Liver (tissue), 8 donors: ENCODE measurements at regions not wholly inside any gene's neighbourhood (a gene's known extent, or its start where the extent isn't known, plus 50 kb on each side); places are given as distances from the start of the nearest gene placed in this dataset.
"Not testable (repeated sequence)": the region's sequence is repeated elsewhere in the genome, so short reads cannot be mapped to it uniquely, and the experiment has no call there.

Source experiments
- DNase-seq: peaks from one replicate; pipeline ENCODE4 v3.0.0-alpha.2; 2017; ENCODE audit warnings: low spot score
- H3K27ac ChIP-seq, 2 donors: one replicate each; pipeline ENCODE4 v1.7.0; 2013; ENCODE audit warnings: inconsistent platforms in 2 of 2, low read length in 2 of 2, control low read depth in 1 of 2, low read depth in 1 of 2, mild to moderate bottlenecking in 1 of 2
- H3K27me3 ChIP-seq, 4 donors: one replicate each; pipeline versions ENCODE4 v1.6.1 to v1.7.0; 2013; ENCODE audit warnings: low read length in 3 of 4, inconsistent platforms in 1 of 4, mild to moderate bottlenecking in 1 of 4, moderate library complexity in 1 of 4; ENCODE audit not compliant: control insufficient read depth in 4 of 4, insufficient read depth in 4 of 4
- H3K36me3 ChIP-seq, 4 donors: one replicate each; pipeline versions ENCODE4 v1.6.1 to v1.7.0; 2013; ENCODE audit warnings: low read length in 3 of 4, mild to moderate bottlenecking in 3 of 4, low read depth in 1 of 4, moderate library complexity in 1 of 4; ENCODE audit not compliant: control insufficient read depth in 4 of 4, insufficient read depth in 3 of 4
- H3K4me1 ChIP-seq, 4 donors: one replicate each; pipeline versions ENCODE4 v1.6.1 to v1.7.0; 2013; ENCODE audit warnings: low read length in 3 of 4, mild to moderate bottlenecking in 3 of 4, moderate library complexity in 1 of 4; ENCODE audit not compliant: control insufficient read depth in 4 of 4, insufficient read depth in 4 of 4
- H3K4me3 ChIP-seq, 3 donors: one replicate each; pipeline versions ENCODE4 v1.6.1 to v1.7.0; 2013; ENCODE audit warnings: low read length in 3 of 3, control low read depth in 1 of 3, low read depth in 1 of 3, mild to moderate bottlenecking in 1 of 3
- H3K9ac ChIP-seq, 2 donors: one replicate each; pipeline ENCODE4 v1.7.0; 2013; ENCODE audit warnings: low read length in 2 of 2, mild to moderate bottlenecking in 2 of 2, moderate library complexity in 2 of 2, control low read depth in 1 of 2, low read depth in 1 of 2
- H3K9me3 ChIP-seq, 4 donors: one replicate each; pipeline versions ENCODE4 v1.6.1 to v1.7.0; 2013; ENCODE audit warnings: low read length in 3 of 4; ENCODE audit not compliant: control insufficient read depth in 4 of 4
- EGR1 ChIP-seq, 2 donors: IDR thresholded peaks; 2 replicates each; pipeline ENCODE4 v1.6.1; 2016 to 2018; ENCODE audit warnings: antibody characterized with exemption in 2 of 2, low read depth in 2 of 2
- FOXA1 ChIP-seq: IDR thresholded peaks from 2 replicates; pipeline ENCODE4 v1.6.1; 2016; ENCODE audit warnings: antibody characterized with exemption
- FOXA2 ChIP-seq: IDR thresholded peaks from 2 replicates; pipeline ENCODE4 v1.6.1; 2016; ENCODE audit warnings: antibody characterized with exemption
- GABPA ChIP-seq, 2 donors: IDR thresholded peaks in 1 of 2; conservative IDR thresholded peaks in 1 of 2; 2 replicates each; pipeline ENCODE4 v1.6.1; 2016; ENCODE audit warnings: antibody characterized with exemption in 2 of 2, mild to moderate bottlenecking in 1 of 2, moderate library complexity in 1 of 2
- HNF4G ChIP-seq: IDR thresholded peaks from 2 replicates; pipeline ENCODE4 v1.6.1; 2016; ENCODE audit warnings: antibody characterized with exemption
- JUND ChIP-seq, 2 donors: IDR thresholded peaks; 2 replicates each; pipeline ENCODE4 v1.6.1; 2016; ENCODE audit warnings: antibody characterized with exemption in 2 of 2
- NR2F2 ChIP-seq: IDR thresholded peaks from 2 replicates; pipeline ENCODE4 v1.6.1; 2016; ENCODE audit warnings: antibody characterized with exemption
- RAD21 ChIP-seq, 2 donors: IDR thresholded peaks; 2 replicates each; pipeline ENCODE4 v1.6.1; 2016; ENCODE audit warnings: antibody characterized with exemption in 2 of 2, mild to moderate bottlenecking in 2 of 2
- RXRA ChIP-seq, 2 donors: IDR thresholded peaks; 2 replicates each; pipeline ENCODE4 v1.6.1; 2017 to 2018; ENCODE audit warnings: antibody characterized with exemption in 2 of 2, mild to moderate bottlenecking in 1 of 2
- SP1 ChIP-seq: IDR thresholded peaks from 2 replicates; pipeline ENCODE4 v1.6.1; 2018; ENCODE audit warnings: antibody characterized with exemption, mild to moderate bottlenecking
- TAF1 ChIP-seq: conservative IDR thresholded peaks from 2 replicates; pipeline ENCODE4 v1.6.1; 2016; ENCODE audit warnings: antibody characterized with exemption, mild to moderate bottlenecking
- YY1 ChIP-seq: IDR thresholded peaks from 2 replicates; pipeline ENCODE4 v1.6.1; 2016; ENCODE audit warnings: antibody characterized with exemption, mild to moderate bottlenecking
- WGBS: extraction: QIAGEN DNeasy Blood & Tissue Kit; methylation state at CpG from one replicate; pipeline ENCODE4 v1.1.7; 2013; 5-methylcytosine and 5-hydroxymethylcytosine counted together
- TF ChIP-seq, protein P1 (sequence below): IDR thresholded peaks from 2 replicates; pipeline ENCODE4 v1.6.1; 2016; ENCODE audit warnings: antibody characterized with exemption
- TF ChIP-seq, protein P2 (sequence below): IDR thresholded peaks from 2 replicates; pipeline ENCODE4 v1.6.1; 2016; ENCODE audit warnings: antibody characterized with exemption
- TF ChIP-seq, protein P3 (sequence below): IDR thresholded peaks from 2 replicates; pipeline ENCODE4 v1.6.1; 2016; ENCODE audit warnings: antibody characterized with exemption
- TF ChIP-seq, protein P4 (sequence below): IDR thresholded peaks from 2 replicates; pipeline ENCODE4 v1.6.1; 2016; ENCODE audit warnings: antibody characterized with exemption, mild to moderate bottlenecking
- TF ChIP-seq, protein P5 (sequence below): fragments of 150-350 bp; IDR thresholded peaks from 2 replicates; pipeline ENCODE4 v1.5.1; 2017; ENCODE audit warnings: improper control_type of control experiment, low read depth, low read length; ENCODE audit not compliant: missing input control
- donor health status: healthy.
- donor health status: healthy.
- donor health status: healthy.
- donor health status: healthy.
- donor health status: healthy.

DNA sequence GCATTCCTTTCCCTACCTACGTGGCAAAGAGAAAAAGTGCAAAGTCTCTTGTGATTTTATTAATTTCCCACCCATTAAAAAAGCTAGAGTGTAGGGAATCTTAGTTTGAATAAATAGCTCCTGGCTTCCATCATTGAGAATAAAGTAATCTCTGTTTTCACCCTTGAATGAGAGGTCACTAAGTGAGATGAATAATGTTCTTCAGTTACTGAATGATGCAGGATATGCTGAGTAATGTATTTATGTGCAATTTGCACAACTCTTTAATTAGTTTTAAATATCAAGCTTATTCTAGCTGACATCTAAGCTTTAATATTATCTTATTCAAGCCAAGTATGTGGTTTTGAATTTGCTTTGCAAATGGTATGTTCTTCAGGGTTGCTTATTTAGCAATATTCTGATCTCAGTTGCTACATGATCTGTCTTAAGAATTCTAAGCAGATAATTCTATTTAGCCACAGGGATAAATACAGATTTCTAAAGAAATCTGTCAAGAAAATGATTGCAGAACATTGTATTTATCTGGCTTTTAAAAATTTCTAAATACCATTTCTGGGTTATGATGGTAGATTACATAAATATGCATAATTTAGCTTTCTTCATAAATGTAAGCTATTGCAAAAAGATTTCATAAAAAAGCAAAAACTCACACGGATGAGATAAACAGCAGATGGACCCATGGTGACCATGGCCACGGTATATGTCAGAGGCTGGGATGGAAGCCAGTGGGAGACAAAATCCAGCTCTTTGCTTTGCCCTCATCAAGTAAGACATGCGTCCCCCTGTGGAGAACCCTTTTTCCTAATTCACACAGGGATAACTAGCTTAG is 141.0 kb downstream of the MACC1 start (continued):
- TF ChIP-seq FOXA2 (no peak), RXRA (IDR thresholded peaks at IDR 0.05) (no peak), YY1 (no peak), TAF1 (no peak), GABPA (IDR thresholded peaks at IDR 0.05 in 1 of 2, conservative IDR thresholded peaks at IDR 0.05 in 1 of 2) (no peak), SP1 (no peak)
- TF ChIP-seq, protein P1, sequence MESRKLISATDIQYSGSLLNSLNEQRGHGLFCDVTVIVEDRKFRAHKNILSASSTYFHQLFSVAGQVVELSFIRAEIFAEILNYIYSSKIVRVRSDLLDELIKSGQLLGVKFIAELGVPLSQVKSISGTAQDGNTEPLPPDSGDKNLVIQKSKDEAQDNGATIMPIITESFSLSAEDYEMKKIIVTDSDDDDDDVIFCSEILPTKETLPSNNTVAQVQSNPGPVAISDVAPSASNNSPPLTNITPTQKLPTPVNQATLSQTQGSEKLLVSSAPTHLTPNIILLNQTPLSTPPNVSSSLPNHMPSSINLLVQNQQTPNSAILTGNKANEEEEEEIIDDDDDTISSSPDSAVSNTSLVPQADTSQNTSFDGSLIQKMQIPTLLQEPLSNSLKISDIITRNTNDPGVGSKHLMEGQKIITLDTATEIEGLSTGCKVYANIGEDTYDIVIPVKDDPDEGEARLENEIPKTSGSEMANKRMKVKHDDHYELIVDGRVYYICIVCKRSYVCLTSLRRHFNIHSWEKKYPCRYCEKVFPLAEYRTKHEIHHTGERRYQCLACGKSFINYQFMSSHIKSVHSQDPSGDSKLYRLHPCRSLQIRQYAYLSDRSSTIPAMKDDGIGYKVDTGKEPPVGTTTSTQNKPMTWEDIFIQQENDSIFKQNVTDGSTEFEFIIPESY = no peak
- TF ChIP-seq, protein P2, sequence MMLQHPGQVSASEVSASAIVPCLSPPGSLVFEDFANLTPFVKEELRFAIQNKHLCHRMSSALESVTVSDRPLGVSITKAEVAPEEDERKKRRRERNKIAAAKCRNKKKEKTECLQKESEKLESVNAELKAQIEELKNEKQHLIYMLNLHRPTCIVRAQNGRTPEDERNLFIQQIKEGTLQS = no peak
- TF ChIP-seq, protein P3, sequence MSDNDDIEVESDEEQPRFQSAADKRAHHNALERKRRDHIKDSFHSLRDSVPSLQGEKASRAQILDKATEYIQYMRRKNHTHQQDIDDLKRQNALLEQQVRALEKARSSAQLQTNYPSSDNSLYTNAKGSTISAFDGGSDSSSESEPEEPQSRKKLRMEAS = no peak

DNA sequence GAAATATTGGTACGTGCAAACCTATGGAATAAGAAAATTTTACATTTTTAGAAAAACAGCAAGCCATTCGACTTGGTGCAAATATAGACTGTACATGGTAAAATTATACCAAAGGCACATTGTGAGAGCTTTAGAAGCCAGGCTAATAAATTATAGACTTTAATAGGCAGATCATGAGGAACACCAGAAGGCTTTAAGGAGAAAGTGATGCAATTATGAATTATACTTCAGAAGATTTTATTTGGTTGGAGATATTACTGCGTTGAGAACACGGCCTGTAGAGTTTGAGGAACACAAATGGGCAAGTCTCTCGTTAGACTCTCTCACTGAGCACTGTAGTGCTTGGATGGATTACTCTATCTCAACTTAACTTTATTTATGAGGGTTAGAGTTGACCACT is 141.7 kb downstream of the MACC1 start:
- 71% methylated on average over 5 of the region's 5 CpGs for WGBS
- Histone ChIP-seq H3K4me1 (no peaks in the 10 kb centered on the region), H3K4me3 (no peak overlapping the region), H3K9ac (no peak overlapping the region), H3K9me3 (no peaks in the 10 kb centered on the region), H3K27me3 (no peaks in the 10 kb centered on the region), H3K27ac (no peak overlapping the region), H3K36me3 (no peaks in the 10 kb centered on the region)
- no peak for DNase-seq
- TF ChIP-seq GABPA (IDR thresholded peaks at IDR 0.05 in 1 of 2, conservative IDR thresholded peaks at IDR 0.05 in 1 of 2) (no peak), FOXA2 (no peak), JUND (IDR thresholded peaks at IDR 0.05) (no peak), NR2F2 (no peak), RXRA (IDR thresholded peaks at IDR 0.05) (no peak), SP1 (no peak), FOXA1 (no peak), YY1 (no peak), EGR1 (IDR thresholded peaks at IDR 0.05; ENCODE audit: low read depth in 2 of 2) (no peak), TAF1 (no peak), HNF4G (no peak), RAD21 (IDR thresholded peaks at IDR 0.05) (no peak)
- TF ChIP-seq, protein P2 = no peak
- TF ChIP-seq, protein P4, sequence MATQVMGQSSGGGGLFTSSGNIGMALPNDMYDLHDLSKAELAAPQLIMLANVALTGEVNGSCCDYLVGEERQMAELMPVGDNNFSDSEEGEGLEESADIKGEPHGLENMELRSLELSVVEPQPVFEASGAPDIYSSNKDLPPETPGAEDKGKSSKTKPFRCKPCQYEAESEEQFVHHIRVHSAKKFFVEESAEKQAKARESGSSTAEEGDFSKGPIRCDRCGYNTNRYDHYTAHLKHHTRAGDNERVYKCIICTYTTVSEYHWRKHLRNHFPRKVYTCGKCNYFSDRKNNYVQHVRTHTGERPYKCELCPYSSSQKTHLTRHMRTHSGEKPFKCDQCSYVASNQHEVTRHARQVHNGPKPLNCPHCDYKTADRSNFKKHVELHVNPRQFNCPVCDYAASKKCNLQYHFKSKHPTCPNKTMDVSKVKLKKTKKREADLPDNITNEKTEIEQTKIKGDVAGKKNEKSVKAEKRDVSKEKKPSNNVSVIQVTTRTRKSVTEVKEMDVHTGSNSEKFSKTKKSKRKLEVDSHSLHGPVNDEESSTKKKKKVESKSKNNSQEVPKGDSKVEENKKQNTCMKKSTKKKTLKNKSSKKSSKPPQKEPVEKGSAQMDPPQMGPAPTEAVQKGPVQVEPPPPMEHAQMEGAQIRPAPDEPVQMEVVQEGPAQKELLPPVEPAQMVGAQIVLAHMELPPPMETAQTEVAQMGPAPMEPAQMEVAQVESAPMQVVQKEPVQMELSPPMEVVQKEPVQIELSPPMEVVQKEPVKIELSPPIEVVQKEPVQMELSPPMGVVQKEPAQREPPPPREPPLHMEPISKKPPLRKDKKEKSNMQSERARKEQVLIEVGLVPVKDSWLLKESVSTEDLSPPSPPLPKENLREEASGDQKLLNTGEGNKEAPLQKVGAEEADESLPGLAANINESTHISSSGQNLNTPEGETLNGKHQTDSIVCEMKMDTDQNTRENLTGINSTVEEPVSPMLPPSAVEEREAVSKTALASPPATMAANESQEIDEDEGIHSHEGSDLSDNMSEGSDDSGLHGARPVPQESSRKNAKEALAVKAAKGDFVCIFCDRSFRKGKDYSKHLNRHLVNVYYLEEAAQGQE = no peak
- TF ChIP-seq, protein P1 = no peak
- TF ChIP-seq, protein P3 = no peak
- TF ChIP-seq, protein P5, sequence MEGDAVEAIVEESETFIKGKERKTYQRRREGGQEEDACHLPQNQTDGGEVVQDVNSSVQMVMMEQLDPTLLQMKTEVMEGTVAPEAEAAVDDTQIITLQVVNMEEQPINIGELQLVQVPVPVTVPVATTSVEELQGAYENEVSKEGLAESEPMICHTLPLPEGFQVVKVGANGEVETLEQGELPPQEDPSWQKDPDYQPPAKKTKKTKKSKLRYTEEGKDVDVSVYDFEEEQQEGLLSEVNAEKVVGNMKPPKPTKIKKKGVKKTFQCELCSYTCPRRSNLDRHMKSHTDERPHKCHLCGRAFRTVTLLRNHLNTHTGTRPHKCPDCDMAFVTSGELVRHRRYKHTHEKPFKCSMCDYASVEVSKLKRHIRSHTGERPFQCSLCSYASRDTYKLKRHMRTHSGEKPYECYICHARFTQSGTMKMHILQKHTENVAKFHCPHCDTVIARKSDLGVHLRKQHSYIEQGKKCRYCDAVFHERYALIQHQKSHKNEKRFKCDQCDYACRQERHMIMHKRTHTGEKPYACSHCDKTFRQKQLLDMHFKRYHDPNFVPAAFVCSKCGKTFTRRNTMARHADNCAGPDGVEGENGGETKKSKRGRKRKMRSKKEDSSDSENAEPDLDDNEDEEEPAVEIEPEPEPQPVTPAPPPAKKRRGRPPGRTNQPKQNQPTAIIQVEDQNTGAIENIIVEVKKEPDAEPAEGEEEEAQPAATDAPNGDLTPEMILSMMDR = no peak

DNA sequence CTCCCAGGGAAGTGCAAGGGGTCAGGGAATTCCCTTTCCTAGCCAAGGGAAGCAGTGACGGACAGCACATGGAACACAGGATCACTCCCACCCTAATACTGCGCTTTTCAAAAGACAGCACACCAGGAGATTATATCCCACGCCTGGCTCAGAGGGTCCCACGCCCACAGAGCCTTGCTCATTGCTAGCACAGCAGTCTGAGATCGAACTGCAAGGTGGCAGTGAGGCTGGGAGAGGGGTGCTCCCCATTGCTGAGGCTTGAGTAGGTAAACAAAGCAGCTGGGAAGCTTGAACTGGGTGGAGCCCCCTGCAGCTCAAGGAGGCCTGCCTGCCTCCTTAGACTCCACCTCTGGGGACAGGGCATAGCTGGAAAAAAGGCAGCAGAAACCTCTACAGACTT is 149.2 kb downstream of the MACC1 start:
- WGBS = 67% methylated on average over 5 of the region's 5 CpGs
- H3K4me1 ChIP-seq, H3K9me3 ChIP-seq, H3K4me3 ChIP-seq, H3K27ac ChIP-seq, H3K9ac ChIP-seq, H3K27me3 ChIP-seq, DNase-seq, H3K36me3 ChIP-seq: not testable (repeated sequence)
